ENCODE measurements at regions not wholly inside any gene's neighbourhood (a gene's known extent, or its start where the extent isn't known, plus 50 kb on each side); places are given as distances from the start of the nearest gene placed in this dataset.
"Not testable (repeated sequence)": the region's sequence is repeated elsewhere in the genome, so short reads cannot be mapped to it uniquely, and the experiment has no call there.

- not testable (repeated sequence) for TF ChIP-seq CTCF (conservative IDR thresholded peaks at IDR 0.05 in 1 of 2, IDR thresholded peaks at IDR 0.05 in 1 of 2; ENCODE audit: low read depth in 1 of 2, low read length in 2 of 2); EZH2 (IDR thresholded peaks at IDR 0.05; ENCODE audit: low read length, missing control alignments)
Measured at GRCh38 chr13:55984026-55984425, 1156.7 kb upstream of the PRR20A start.
